ENCODE measurements at regions not wholly inside any gene's neighbourhood (a gene's known extent, or its start where the extent isn't known, plus 50 kb on each side); places are given as distances from the start of the nearest gene placed in this dataset.
A peak's percentile ranks its signal among the peaks of the same experiment; 100 is the strongest.

- no peaks in the 10 kb centered on the region for H3K27me3 ChIP-seq (ENCODE audit: control insufficient read depth in 1 of 2, insufficient read depth in 2 of 2, low read length in 2 of 2)
- no TSS peak for BruUV-seq (replicated peaks)
- no peaks in the 10 kb centered on the region for H3K9me3 ChIP-seq (ENCODE audit: low read length)
- ChIA-PET CTCF (ENCODE audit: low intra/inter-chr PET ratio, low total read pairs) (no interaction called here), POLR2A (no interaction called here)
- H3K36me3 ChIP-seq (replicated peaks in 1 of 2; ENCODE audit: control insufficient read depth in 1 of 2, insufficient read depth in 2 of 2, low read length in 2 of 2): no peaks in the 10 kb centered on the region
- no peak overlapping the region for H3K9ac ChIP-seq (ENCODE audit: insufficient read depth, low read depth, low read length)
- DNase-seq (ENCODE audit: low spot score) (no peak), ATAC-seq (no peak), FAIRE-seq (no peak)
- H2AFZ ChIP-seq (ENCODE audit: low read length): no peak overlapping the region
- no peak overlapping the region for H3K4me2 ChIP-seq (ENCODE audit: low read depth, low read length)
- H3K27ac ChIP-seq (ENCODE audit: extremely low read length, insufficient read depth, low read length): no peak overlapping the region
- in situ Hi-C loops (cut with HindIII; ENCODE audit: extremely low pct_ligation_motif_present, low pct_unique_long_range_greater_than_20kb): no loop called here
- 5% methylated on average over 6 of the region's 6 CpGs for WGBS (ENCODE audit: low lambda C conversion rate)
- no peak overlapping the region for H3K4me3 ChIP-seq (replicated peaks in 1 of 3; ENCODE audit: insufficient read depth in 1 of 3, low read depth in 2 of 3, low read length in 3 of 3)
- TF ChIP-seq ZNF329 (CRISPR knock-in tag; IDR thresholded peaks at IDR 0.05; ENCODE audit: low read depth): no peak
- TF ChIP-seq REST (IDR thresholded peaks at IDR 0.05; ENCODE audit: borderline replicate concordance in 1 of 2, low read depth in 1 of 2, low read length in 2 of 2): peak in 1 of 2 experiments; percentile 45; a peak in 1 of 4 replicates
- TF ChIP-seq HNRNPL (IDR thresholded peaks at IDR 0.05; ENCODE audit: low read depth, low read length): no peak
- no peak for TF ChIP-seq NFYB (CRISPR knock-in tag; IDR thresholded peaks at IDR 0.05)
- H3K4me1 ChIP-seq (ENCODE audit: insufficient read depth, low read length): no peaks in the 10 kb centered on the region
- no peaks in the 10 kb centered on the region for H4K20me1 ChIP-seq (ENCODE audit: insufficient read depth, low read length)
- intact Hi-C loops (cut with micrococcal nuclease; ENCODE audit: unreplicated experiment): no loop called here
- H3K79me2 ChIP-seq (ENCODE audit: insufficient read depth, low read length): no peaks in the 10 kb centered on the region
Observed at GRCh38 chr6:145428706-145429105, 306.6 kb downstream of the EPM2A start.

- H3K36me3 ChIP-seq (replicated peaks in 1 of 2; ENCODE audit: control insufficient read depth in 1 of 2, insufficient read depth in 2 of 2, low read length in 2 of 2): no peaks in the 10 kb centered on the region
- ChIA-PET POLR2A (no interaction called here), CTCF (ENCODE audit: low intra/inter-chr PET ratio, low total read pairs) (no interaction called here)
- intact Hi-C loops (cut with micrococcal nuclease; ENCODE audit: unreplicated experiment) (no loop called here), in situ Hi-C loops (cut with HindIII; ENCODE audit: extremely low pct_ligation_motif_present, low pct_unique_long_range_greater_than_20kb) (no loop called here)
- H3K4me3 ChIP-seq (replicated peaks in 1 of 3; ENCODE audit: insufficient read depth in 1 of 3, low read depth in 2 of 3, low read length in 3 of 3): no peak overlapping the region
- no peaks in the 10 kb centered on the region for H3K79me2 ChIP-seq (ENCODE audit: insufficient read depth, low read length)
- H3K9me3 ChIP-seq (ENCODE audit: low read length): peaks cover 56% of the 10 kb centered on the region
- no peaks in the 10 kb centered on the region for H4K20me1 ChIP-seq (ENCODE audit: insufficient read depth, low read length)
- TF ChIP-seq ZMAT3 (CRISPR knock-in tag; conservative IDR thresholded peaks at IDR 0.05) (no peak), ZNF768 (CRISPR knock-in tag; IDR thresholded peaks at IDR 0.05) (no peak), JUNB (CRISPR knock-in tag; IDR thresholded peaks at IDR 0.05; ENCODE audit: borderline replicate concordance) (no peak), XBP1 (CRISPR knock-in tag; IDR thresholded peaks at IDR 0.05) (no peak), THYN1 (CRISPR knock-in tag; IDR thresholded peaks at IDR 0.05; ENCODE audit: borderline replicate concordance, low read depth) (no peak), ZNF790 (CRISPR knock-in tag; IDR thresholded peaks at IDR 0.05; ENCODE audit: borderline replicate concordance) (no peak), THAP7 (CRISPR knock-in tag; IDR thresholded peaks at IDR 0.05) (no peak), ZNF788 (CRISPR knock-in tag; IDR thresholded peaks at IDR 0.05; ENCODE audit: borderline replicate concordance) (no peak), TEAD3 (CRISPR knock-in tag; optimal IDR thresholded peaks at IDR 0.05; ENCODE audit: borderline replicate concordance) (no peak), ZNF883 (CRISPR knock-in tag; IDR thresholded peaks at IDR 0.05; ENCODE audit: not compliant biosample characterization) (no peak), ZFP41 (CRISPR knock-in tag; IDR thresholded peaks at IDR 0.05; ENCODE audit: borderline replicate concordance) (no peak)
- H3K9ac ChIP-seq (ENCODE audit: insufficient read depth, low read depth, low read length): no peak overlapping the region
- H3K27me3 ChIP-seq (ENCODE audit: control insufficient read depth in 1 of 2, insufficient read depth in 2 of 2, low read length in 2 of 2): no peaks in the 10 kb centered on the region
- DNase-seq (ENCODE audit: low spot score): no peak
- BruUV-seq (replicated peaks): no TSS peak
- no peak overlapping the region for H2AFZ ChIP-seq (ENCODE audit: low read length)
- no peak overlapping the region for H3K27ac ChIP-seq (ENCODE audit: extremely low read length, insufficient read depth, low read length)
- no peaks in the 10 kb centered on the region for H3K4me1 ChIP-seq (ENCODE audit: insufficient read depth, low read length)
- ATAC-seq: no peak
- FAIRE-seq: no peak
- H3K4me2 ChIP-seq (ENCODE audit: low read depth, low read length): no peak overlapping the region
- WGBS (ENCODE audit: low lambda C conversion rate): 2% methylated on average over 2 of the region's 2 CpGs
Observed at GRCh38 chr6:145442110-145442509, 293.2 kb downstream of the EPM2A start.

Data from HepG2 (cell line).